Keratinocyte (primary cell): ENCODE measurements at regions not wholly inside any gene's neighbourhood (a gene's known extent, or its start where the extent isn't known, plus 50 kb on each side); places are given as distances from the start of the nearest gene placed in this dataset.

ENCODE experiments used
- DNase-seq: peaks from one replicate; pipeline ENCODE4 v3.0.0-alpha.2; 2011; ENCODE audit warnings: low read depth, missing footprints, low spot score
- FAIRE-seq: peaks from 2 replicates; lab custom pipeline; 2011; peaks lifted over from hg19 to GRCh38; lab: Jason Lieb, UNC
- H2AFZ ChIP-seq: 2 replicates; pipeline ENCODE4 v1.6.0; 2012; ENCODE audit warnings: low read length, control low read depth, inconsistent platforms; ENCODE audit not compliant: control insufficient read depth
- H3K27ac ChIP-seq: 2 replicates; pipeline ENCODE4 v1.5.1; 2011; ENCODE audit warnings: low read length; ENCODE audit not compliant: control insufficient read depth, insufficient read depth
- H3K27me3 ChIP-seq: 3 replicates; pipeline ENCODE4 v1.6.0; 2011; ENCODE audit warnings: low read length; ENCODE audit not compliant: control insufficient read depth, insufficient read depth; ENCODE audit errors: extremely low read depth
- H3K36me3 ChIP-seq, 2 experiments: 2 replicates in 1 of 2; 3 replicates in 1 of 2; pipeline ENCODE4 v1.5.1; 2011; ENCODE audit warnings: low read length in 2 of 2, mild to moderate bottlenecking in 1 of 2; ENCODE audit not compliant: control insufficient read depth in 2 of 2, insufficient read depth in 2 of 2; ENCODE audit errors: extremely low read depth in 1 of 2
- H3K4me1 ChIP-seq: 3 replicates; pipeline ENCODE4 v1.5.1; 2011; ENCODE audit warnings: low read length; ENCODE audit not compliant: control insufficient read depth, insufficient read depth; ENCODE audit errors: extremely low read depth
- H3K4me2 ChIP-seq: 3 replicates; pipeline ENCODE4 v1.6.0; 2011; ENCODE audit warnings: low read depth, low read length; ENCODE audit not compliant: control insufficient read depth, insufficient read depth; ENCODE audit errors: extremely low read depth
- H3K4me3 ChIP-seq, 3 experiments: fragments of 200-600 bp in 1 of 3; sonication (generic) in 1 of 3; 2 replicates in 2 of 3; 3 replicates in 1 of 3; pipeline ENCODE4 v1.5.1; 2011 to 2016; ENCODE audit warnings: low read length in 3 of 3, mild to moderate bottlenecking in 3 of 3, control low read depth in 2 of 3, inconsistent platforms in 1 of 3, low read depth in 1 of 3, mixed read lengths in 1 of 3, mixed run types in 1 of 3, moderate library complexity in 1 of 3; ENCODE audit not compliant: control insufficient read depth in 2 of 3, insufficient read depth in 2 of 3; ENCODE audit errors: extremely low read depth in 1 of 3
- H3K79me2 ChIP-seq: 2 replicates; pipeline ENCODE4 v1.6.0; 2012; ENCODE audit warnings: low read length; ENCODE audit not compliant: control insufficient read depth, insufficient read depth
- H3K9ac ChIP-seq: 3 replicates; pipeline ENCODE4 v1.6.0; 2011; ENCODE audit warnings: low read length; ENCODE audit not compliant: control insufficient read depth, insufficient read depth; ENCODE audit errors: extremely low read depth
- H3K9me1 ChIP-seq: 3 replicates; pipeline ENCODE4 v1.6.0; 2011; ENCODE audit warnings: low read length; ENCODE audit not compliant: control insufficient read depth, insufficient read depth; ENCODE audit errors: extremely low read depth
- H3K9me3 ChIP-seq: 2 replicates; pipeline ENCODE4 v1.5.1; 2012; ENCODE audit warnings: low read depth, low read length; ENCODE audit not compliant: control insufficient read depth
- H4K20me1 ChIP-seq: 3 replicates; pipeline ENCODE4 v1.6.0; 2011; ENCODE audit warnings: low read length; ENCODE audit not compliant: control insufficient read depth, insufficient read depth; ENCODE audit errors: extremely low read depth
- EZH2 ChIP-seq: IDR thresholded peaks from one replicate; pipeline ENCODE4 v1.6.1; 2012; ENCODE audit warnings: inconsistent platforms, mild to moderate bottlenecking, low read length, moderate library complexity
- dilution Hi-C: fragments of 300-500 bp; cut with MboI; formaldehyde crosslinking; loops from one replicate; pipeline ENCODE4 v1.7.0; 2020; ENCODE audit warnings: low sequenced_read_pairs; ENCODE audit not compliant: extremely low pct_ligation_motif_present
- TF ChIP-seq, protein P1 (sequence below), 3 experiments: IDR thresholded peaks in 1 of 3; conservative IDR thresholded peaks in 1 of 3; optimal IDR thresholded peaks in 1 of 3; 2 replicates in 2 of 3; 3 replicates in 1 of 3; pipeline versions ENCODE3 to v1.5.1; 2011; ENCODE audit warnings: low read length in 3 of 3, mild to moderate bottlenecking in 3 of 3, moderate library complexity in 2 of 3, control low read depth in 1 of 3, inconsistent platforms in 1 of 3; ENCODE audit not compliant: insufficient read depth in 2 of 3; ENCODE audit errors: extremely low read depth in 1 of 3

DNA sequence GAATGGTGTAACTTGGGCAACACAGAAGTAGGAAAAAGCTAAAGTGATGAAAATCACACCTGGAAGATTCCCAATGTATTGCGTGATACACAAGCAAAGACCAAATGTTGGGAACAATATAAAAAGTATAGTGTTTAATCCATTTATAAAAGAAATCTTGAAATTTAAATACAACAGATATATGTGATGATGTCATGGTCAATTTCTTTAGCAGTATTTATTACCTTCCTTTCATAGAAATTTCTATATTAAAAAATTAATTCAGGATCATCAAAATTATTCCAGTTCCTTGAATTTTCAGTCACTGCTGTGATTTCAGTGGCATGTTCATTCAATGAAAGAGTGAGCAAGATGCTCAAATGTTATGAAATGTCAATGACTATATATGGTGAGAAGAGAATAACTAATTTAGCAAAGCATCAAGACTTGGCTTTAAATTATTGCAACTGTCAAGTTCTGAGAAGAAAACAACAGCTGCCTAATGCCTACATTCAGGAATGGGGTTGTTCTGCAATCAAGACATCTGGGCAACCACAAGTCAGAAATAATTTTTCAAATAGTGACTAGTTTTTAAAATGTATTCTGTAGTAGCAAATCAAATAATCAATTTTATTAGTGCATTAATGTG lies 308.8 kb downstream of the SEMA3D start:
- FAIRE-seq, result no peak
- dilution Hi-C loops, result no loop called here
- TF ChIP-seq, protein P1, sequence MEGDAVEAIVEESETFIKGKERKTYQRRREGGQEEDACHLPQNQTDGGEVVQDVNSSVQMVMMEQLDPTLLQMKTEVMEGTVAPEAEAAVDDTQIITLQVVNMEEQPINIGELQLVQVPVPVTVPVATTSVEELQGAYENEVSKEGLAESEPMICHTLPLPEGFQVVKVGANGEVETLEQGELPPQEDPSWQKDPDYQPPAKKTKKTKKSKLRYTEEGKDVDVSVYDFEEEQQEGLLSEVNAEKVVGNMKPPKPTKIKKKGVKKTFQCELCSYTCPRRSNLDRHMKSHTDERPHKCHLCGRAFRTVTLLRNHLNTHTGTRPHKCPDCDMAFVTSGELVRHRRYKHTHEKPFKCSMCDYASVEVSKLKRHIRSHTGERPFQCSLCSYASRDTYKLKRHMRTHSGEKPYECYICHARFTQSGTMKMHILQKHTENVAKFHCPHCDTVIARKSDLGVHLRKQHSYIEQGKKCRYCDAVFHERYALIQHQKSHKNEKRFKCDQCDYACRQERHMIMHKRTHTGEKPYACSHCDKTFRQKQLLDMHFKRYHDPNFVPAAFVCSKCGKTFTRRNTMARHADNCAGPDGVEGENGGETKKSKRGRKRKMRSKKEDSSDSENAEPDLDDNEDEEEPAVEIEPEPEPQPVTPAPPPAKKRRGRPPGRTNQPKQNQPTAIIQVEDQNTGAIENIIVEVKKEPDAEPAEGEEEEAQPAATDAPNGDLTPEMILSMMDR (optimal IDR thresholded peaks at IDR 0.05 in 1 of 3, IDR thresholded peaks at IDR 0.05 in 1 of 3, conservative IDR thresholded peaks at IDR 0.05 in 1 of 3; ENCODE audit: extremely low read depth in 1 of 3, insufficient read depth in 2 of 3, low read length in 3 of 3), result no peak
- no peak for TF ChIP-seq EZH2

DNA sequence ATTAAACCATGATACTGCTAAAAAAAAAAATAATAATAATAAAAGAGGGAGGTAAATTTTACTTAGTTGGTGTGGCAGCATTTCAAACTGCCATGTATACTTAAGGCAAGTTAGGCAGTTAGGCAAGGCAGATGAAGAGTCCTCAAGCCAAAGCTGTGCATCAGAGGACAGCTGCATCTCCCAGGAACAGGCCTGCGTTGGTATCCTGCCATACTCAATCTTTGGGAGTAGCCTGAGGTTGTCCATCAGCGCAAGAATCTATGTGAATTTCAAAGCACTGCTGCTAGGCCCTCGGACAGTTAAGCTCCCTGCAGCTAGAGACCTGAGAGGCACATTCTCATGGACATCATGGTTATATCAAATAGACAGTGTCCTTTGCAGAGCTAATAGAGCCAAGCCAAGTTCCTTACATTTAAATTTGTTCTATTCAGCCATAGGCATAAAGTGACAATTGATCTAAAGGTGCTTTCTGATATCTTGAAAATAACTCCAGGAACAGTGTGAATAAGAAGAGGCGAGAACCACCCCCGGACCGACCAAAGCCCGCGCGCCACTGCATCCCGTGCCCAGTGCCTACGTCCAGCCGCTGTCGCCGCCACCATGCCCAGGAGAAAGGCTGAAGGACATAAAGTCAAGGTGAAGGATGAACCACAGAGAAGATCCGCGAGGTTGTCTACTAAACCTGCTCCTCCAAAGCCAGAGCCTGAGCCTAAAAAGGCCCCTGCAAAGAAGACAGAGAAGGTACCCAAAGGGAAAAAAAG lies 310.6 kb downstream of the SEMA3D start:
- no peak overlapping the region for H3K9ac ChIP-seq
- H3K9me1 ChIP-seq, result no peaks in the 10 kb centered on the region
- H3K4me3 ChIP-seq, result no peak overlapping the region
- TF ChIP-seq, protein P1 (optimal IDR thresholded peaks at IDR 0.05 in 1 of 3, IDR thresholded peaks at IDR 0.05 in 1 of 3, conservative IDR thresholded peaks at IDR 0.05 in 1 of 3; ENCODE audit: extremely low read depth in 1 of 3, insufficient read depth in 2 of 3, low read length in 3 of 3), result no peak
- no peak for TF ChIP-seq EZH2
- peaks cover 3% of the 10 kb centered on the region for H3K27me3 ChIP-seq
- no peak overlapping the region for H2AFZ ChIP-seq
- no peak overlapping the region for H3K4me2 ChIP-seq
- no peaks in the 10 kb centered on the region for H4K20me1 ChIP-seq
- no peaks in the 10 kb centered on the region for H3K4me1 ChIP-seq
- H3K79me2 ChIP-seq, result no peaks in the 10 kb centered on the region
- H3K36me3 ChIP-seq, result no peaks in the 10 kb centered on the region
- DNase-seq, result no peak
- no peak overlapping the region for H3K27ac ChIP-seq
- dilution Hi-C loops, result no loop called here
- no peak for FAIRE-seq
- no peaks in the 10 kb centered on the region for H3K9me3 ChIP-seq

More for the DNA sequence above, 308.8 kb downstream of the SEMA3D start:
- Histone ChIP-seq H3K36me3 (no peaks in the 10 kb centered on the region), H3K4me2 (no peak overlapping the region), H3K27ac (no peak overlapping the region), H3K4me3 (no peak overlapping the region), H3K4me1 (no peaks in the 10 kb centered on the region), H3K9ac (no peak overlapping the region), H4K20me1 (no peaks in the 10 kb centered on the region), H2AFZ (no peak overlapping the region), H3K9me3 (no peaks in the 10 kb centered on the region), H3K9me1 (no peaks in the 10 kb centered on the region), H3K79me2 (no peaks in the 10 kb centered on the region), H3K27me3 (peaks cover 3% of the 10 kb centered on the region)
- no peak for DNase-seq
